Dendritic cell treated with granulocyte-macrophage colony-stimulating factor and Interleukin-4, amounts not matched to agents 40 ng/mL and 50 ng/mL, for 4 days (primary cell): ENCODE measurements at regions not wholly inside any gene's neighbourhood (a gene's known extent, or its start where the extent isn't known, plus 50 kb on each side); places are given as distances from the start of the nearest gene placed in this dataset.
A peak's percentile ranks its signal among the peaks of the same experiment; 100 is the strongest.
"Not testable (repeated sequence)": the region's sequence is repeated elsewhere in the genome, so short reads cannot be mapped to it uniquely, and the experiment has no call there.

Experiments used
- H3K27ac Mint-ChIP-seq: one replicate; pipeline ENCODE4 v1.8.0; 2022; ENCODE audit warnings: mild to moderate bottlenecking, mixed read lengths
- H3K27me3 Mint-ChIP-seq: one replicate; pipeline ENCODE4 v1.8.0; 2022; ENCODE audit warnings: mild to moderate bottlenecking, mixed read lengths
- H3K36me3 Mint-ChIP-seq: one replicate; pipeline ENCODE4 v1.8.0; 2022; ENCODE audit warnings: low read depth, mixed read lengths
- H3K4me1 Mint-ChIP-seq: one replicate; pipeline ENCODE4 v1.8.0; 2022; ENCODE audit warnings: low read depth, mixed read lengths
- H3K4me3 Mint-ChIP-seq: one replicate; pipeline ENCODE4 v1.8.0; 2022; ENCODE audit warnings: mild to moderate bottlenecking, moderate library complexity, mixed read lengths
- H3K9me3 Mint-ChIP-seq: one replicate; pipeline ENCODE4 v1.8.0; 2022; ENCODE audit warnings: mixed read lengths
- intact Hi-C: fragments of 100-400 bp; cut with micrococcal nuclease; formaldehyde crosslinking; loops from one replicate; pipeline ENCODE4 v1.15.0; 2022

DNA sequence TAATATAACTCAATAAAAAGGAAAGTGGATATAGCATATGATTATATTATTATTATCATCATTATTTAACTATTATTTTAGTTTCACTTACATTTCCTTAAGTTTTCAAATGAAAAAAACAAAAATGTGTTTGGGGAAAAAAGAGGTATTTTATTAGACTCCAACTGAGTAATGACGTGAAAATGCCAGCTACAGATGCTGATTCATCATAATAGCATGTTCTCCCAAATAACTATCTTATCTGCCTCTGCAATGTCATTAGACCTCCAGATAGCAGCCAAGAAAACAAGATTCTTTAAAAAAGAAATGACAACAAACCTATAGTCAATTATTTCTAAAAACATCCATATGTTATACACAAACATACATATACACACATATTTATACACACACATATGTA lies 1071.9 kb upstream of the TMPRSS15 start:
- intact Hi-C loops, result no loop called here
- peaks cover 43% of the 10 kb centered on the region for H3K9me3 Mint-ChIP-seq
- H3K27me3 Mint-ChIP-seq, result no peaks in the 10 kb centered on the region
- no peak overlapping the region for H3K27ac Mint-ChIP-seq
- H3K4me1 Mint-ChIP-seq, result no peaks in the 10 kb centered on the region
- H3K4me3 Mint-ChIP-seq, result no peak overlapping the region
- no peaks in the 10 kb centered on the region for H3K36me3 Mint-ChIP-seq

DNA sequence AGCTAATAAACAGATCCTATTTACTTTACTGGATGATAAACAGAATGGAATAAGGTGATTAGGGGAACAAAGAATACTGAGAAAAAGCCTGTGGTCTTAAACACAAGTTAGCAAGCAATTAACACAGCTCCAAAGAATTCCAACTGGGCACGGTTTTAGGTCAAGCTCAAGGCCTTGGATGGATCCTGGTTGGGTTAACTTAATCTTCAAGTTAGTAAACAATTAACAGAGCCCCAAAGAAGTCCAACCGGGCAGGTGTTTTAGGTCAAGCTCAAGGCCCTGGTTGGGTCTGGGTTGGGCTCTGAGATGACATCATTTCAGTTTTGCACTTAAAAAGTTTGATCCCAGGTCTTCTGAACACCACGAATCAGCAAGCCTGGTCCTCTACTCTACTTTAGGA lies 1086.3 kb upstream of the TMPRSS15 start:
- Mint-ChIP-seq H3K9me3 (no peaks in the 10 kb centered on the region), H3K4me3 (no peak overlapping the region), H3K27me3 (no peaks in the 10 kb centered on the region), H3K36me3 (no peaks in the 10 kb centered on the region), H3K27ac (no peak overlapping the region), H3K4me1 (no peaks in the 10 kb centered on the region)
- intact Hi-C loops, result no loop called here

GRCh38 chr21:19490481-19490880 lies 1086.9 kb upstream of the TMPRSS15 start:
- no peak overlapping the region for H3K27ac Mint-ChIP-seq
- H3K9me3 Mint-ChIP-seq, result no peaks in the 10 kb centered on the region
- no peaks in the 10 kb centered on the region for H3K27me3 Mint-ChIP-seq

GRCh38 chr21:19493437-19494241 lies 1090.1 kb upstream of the TMPRSS15 start:
- H3K27me3 Mint-ChIP-seq, H3K36me3 Mint-ChIP-seq, H3K27ac Mint-ChIP-seq, H3K9me3 Mint-ChIP-seq, H3K4me3 Mint-ChIP-seq, H3K4me1 Mint-ChIP-seq, intact Hi-C loops: not testable (repeated sequence)

More at GRCh38 chr21:19490481-19490880, 1086.9 kb upstream of the TMPRSS15 start:
- intact Hi-C loops, result no loop called here
- Mint-ChIP-seq H3K4me3 (no peak overlapping the region), H3K4me1 (no peaks in the 10 kb centered on the region), H3K36me3 (no peaks in the 10 kb centered on the region)

DNA sequence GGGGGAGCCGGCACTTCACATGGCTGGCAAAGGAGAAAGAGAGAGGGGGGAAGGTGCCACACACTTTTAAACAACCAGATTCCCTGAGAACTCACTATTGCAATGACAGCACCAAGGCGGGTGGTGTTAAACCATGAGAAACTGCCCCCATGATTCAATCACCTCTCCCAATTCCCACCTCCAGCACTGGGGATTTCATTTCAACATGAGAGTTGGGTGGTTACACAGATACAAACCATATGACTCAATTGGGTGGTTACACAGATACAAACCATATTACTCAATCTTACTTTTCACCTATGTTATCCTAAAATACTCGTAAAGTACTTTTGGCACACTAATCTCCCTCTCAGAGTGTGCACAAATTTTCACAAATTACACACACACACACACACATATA lies 1097.5 kb upstream of the TMPRSS15 start:
- H3K27me3 Mint-ChIP-seq, result no peaks in the 10 kb centered on the region
- no peaks in the 10 kb centered on the region for H3K9me3 Mint-ChIP-seq
- H3K27ac Mint-ChIP-seq, result no peak overlapping the region
- intact Hi-C loops, result no loop called here
- H3K4me3 Mint-ChIP-seq, result no peak overlapping the region
- no peaks in the 10 kb centered on the region for H3K4me1 Mint-ChIP-seq
- H3K36me3 Mint-ChIP-seq, result no peaks in the 10 kb centered on the region

DNA sequence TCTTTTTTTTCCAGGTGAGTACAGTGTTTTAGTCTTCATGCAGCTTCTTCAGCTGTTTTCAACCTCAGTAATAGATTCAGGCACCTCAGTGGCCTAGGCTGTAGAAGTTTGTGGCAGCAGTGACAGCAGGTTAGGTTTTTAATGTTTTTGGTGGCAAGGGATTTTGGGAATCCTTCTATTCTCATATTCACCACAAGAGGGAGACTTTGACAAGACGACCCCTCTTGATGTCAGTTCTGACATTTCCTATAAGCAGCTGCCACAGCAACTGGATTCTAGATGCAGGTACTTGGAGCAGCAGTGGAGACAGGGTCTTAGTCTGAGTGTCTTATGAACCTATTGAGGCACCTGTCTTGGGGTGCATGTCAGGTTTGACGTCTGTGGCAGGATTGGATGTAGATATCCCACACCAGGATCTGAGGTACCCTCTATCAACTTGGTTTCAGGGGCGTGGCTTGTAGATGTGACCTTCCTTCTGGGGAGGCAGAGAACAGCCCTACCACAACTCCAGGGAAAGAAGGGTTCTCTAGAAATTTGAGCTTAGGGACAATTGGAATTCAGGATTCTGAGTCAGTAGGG lies 1104.2 kb upstream of the TMPRSS15 start:
- Mint-ChIP-seq H3K4me3 (no peak overlapping the region), H3K27ac (no peak overlapping the region), H3K27me3 (no peaks in the 10 kb centered on the region), H3K9me3 (no peaks in the 10 kb centered on the region), H3K4me1 (peaks cover 6% of the 10 kb centered on the region), H3K36me3 (no peaks in the 10 kb centered on the region)
- intact Hi-C loops, result no loop called here

- Mint-ChIP-seq H3K4me3 (peak overlapping the region; percentile 6), H3K27me3 (no peaks in the 10 kb centered on the region), H3K27ac (no peak overlapping the region), H3K36me3 (no peaks in the 10 kb centered on the region), H3K4me1 (peaks cover 6% of the 10 kb centered on the region), H3K9me3 (no peaks in the 10 kb centered on the region)
- intact Hi-C loops, result no loop called here
These were observed 1104.9 kb upstream of the TMPRSS15 start for GRCh38 chr21:19508442-19508841.

DNA sequence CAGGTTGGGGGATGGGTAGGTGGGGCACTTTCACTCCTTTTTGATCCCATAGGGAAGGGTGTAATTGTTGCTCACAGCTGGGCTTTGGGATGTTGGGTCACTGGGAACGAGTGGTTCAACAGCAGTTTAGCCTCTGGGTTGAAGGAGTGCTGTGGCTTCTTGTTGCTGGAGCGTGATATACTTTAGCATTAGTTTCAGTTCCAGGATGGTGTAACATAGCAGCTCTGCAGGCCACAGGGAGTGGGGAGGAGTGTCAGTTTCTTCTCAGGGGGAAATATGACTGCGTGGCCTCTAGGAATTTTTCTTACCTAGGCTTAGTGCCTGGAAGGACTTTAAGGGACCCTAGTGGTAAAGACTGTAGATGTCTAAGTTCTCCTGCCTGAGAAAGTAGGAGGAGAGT lies 1105.3 kb upstream of the TMPRSS15 start:
- no peaks in the 10 kb centered on the region for H3K27me3 Mint-ChIP-seq
- H3K27ac Mint-ChIP-seq, result no peak overlapping the region
- intact Hi-C loops, result no loop called here
- peaks cover 6% of the 10 kb centered on the region for H3K4me1 Mint-ChIP-seq
- H3K4me3 Mint-ChIP-seq, result peak overlapping the region; percentile 6
- H3K36me3 Mint-ChIP-seq, result no peaks in the 10 kb centered on the region
- peaks cover 3% of the 10 kb centered on the region for H3K9me3 Mint-ChIP-seq

DNA sequence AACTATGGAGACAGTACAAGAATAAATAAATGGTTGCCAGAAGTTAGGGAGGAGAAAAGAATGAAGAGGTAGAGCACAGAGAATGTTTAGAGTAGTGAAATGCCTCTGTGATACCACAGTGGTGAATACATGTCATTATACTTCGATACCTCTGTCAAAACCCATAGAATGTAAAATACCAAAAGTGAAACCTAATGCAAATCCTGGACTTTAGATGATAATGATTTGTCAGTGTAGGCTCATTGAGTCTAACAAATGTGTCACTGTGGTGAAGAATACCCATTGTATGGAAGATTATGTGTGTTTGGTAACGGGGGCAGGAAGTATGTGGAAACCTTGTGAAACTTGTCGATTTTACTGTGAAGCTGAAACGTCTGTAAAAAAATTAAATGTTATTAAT lies 1106.5 kb upstream of the TMPRSS15 start:
- no peak overlapping the region for H3K4me3 Mint-ChIP-seq
- H3K27ac Mint-ChIP-seq, result no peak overlapping the region
- intact Hi-C loops, result no loop called here

DNA sequence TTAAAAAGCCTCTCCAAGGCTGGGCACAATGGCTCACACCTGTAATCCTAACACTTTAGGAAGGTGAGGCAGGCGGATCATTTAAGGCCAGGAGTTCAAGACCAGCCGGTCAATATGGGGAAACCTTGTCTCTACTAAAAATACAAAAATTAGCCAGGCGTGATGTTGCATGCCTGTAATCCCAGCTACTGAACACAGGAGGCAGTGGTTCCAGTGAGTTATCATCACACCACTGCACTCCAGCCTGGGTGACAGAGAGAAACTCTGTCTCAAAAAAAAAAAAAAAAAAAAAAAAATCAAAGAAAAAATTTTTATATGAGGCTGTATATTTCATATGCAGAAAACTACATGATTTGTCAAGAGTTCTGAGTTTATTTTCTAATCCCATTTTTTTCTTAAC lies 1107.1 kb upstream of the TMPRSS15 start:
- Mint-ChIP-seq H3K9me3 (peaks cover 16% of the 10 kb centered on the region), H3K36me3 (no peaks in the 10 kb centered on the region), H3K4me1 (peaks cover 6% of the 10 kb centered on the region), H3K4me3 (no peak overlapping the region), H3K27ac (no peak overlapping the region), H3K27me3 (no peaks in the 10 kb centered on the region)
- intact Hi-C loops, result no loop called here

More for the DNA sequence above, 1106.5 kb upstream of the TMPRSS15 start:
- Mint-ChIP-seq H3K9me3 (peaks cover 15% of the 10 kb centered on the region), H3K36me3 (no peaks in the 10 kb centered on the region), H3K4me1 (peaks cover 6% of the 10 kb centered on the region), H3K27me3 (no peaks in the 10 kb centered on the region)

DNA sequence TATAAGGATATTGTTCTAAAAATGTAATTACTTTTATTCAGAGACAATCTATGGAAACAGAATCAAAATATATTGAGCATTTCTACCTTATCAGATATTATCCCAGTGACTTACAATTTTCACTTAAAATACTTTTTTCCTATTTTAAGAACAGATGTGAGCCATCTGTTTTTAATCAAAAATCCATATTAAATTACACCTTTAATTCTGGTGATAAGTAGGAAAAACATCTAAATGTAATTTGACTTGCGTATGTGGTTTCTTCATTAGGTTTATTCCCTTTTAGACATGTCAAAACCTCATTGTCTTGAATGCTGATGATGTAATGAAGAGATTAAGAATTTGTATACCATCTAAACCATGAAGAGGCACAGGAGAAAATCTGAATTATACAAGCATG lies 1118.8 kb upstream of the TMPRSS15 start:
- Mint-ChIP-seq H3K27ac (no peak overlapping the region), H3K9me3 (peaks cover 11% of the 10 kb centered on the region), H3K36me3 (no peaks in the 10 kb centered on the region), H3K27me3 (no peaks in the 10 kb centered on the region), H3K4me1 (no peaks in the 10 kb centered on the region), H3K4me3 (no peak overlapping the region)
- intact Hi-C loops, result no loop called here

- H3K27me3 Mint-ChIP-seq, result no peaks in the 10 kb centered on the region
- no peak overlapping the region for H3K27ac Mint-ChIP-seq
- H3K4me3 Mint-ChIP-seq, result no peak overlapping the region
- no peaks in the 10 kb centered on the region for H3K36me3 Mint-ChIP-seq
- H3K4me1 Mint-ChIP-seq, result no peaks in the 10 kb centered on the region
- intact Hi-C loops, result no loop called here
- peaks cover 11% of the 10 kb centered on the region for H3K9me3 Mint-ChIP-seq
These were observed 1119.5 kb upstream of the TMPRSS15 start for GRCh38 chr21:19523061-19523460.

DNA sequence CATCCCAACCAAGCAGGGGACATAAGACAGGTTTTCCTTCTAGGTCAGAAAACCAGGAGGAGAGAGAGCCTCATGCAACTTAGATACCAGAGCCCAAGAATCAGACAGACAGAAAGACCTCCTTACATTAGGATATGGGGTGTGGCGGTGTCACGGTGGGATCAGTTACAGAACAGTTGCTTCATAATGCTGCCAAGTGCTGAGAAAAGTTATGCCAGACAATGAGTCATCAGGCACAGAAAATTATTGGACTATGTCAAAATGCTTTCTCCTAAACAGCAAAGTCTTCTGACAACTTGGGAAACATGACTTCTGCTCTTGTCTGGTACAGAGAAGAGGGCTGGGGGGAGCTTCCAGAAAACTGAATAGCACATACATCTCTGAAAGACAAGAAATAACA lies 1120.2 kb upstream of the TMPRSS15 start:
- Mint-ChIP-seq H3K4me3 (no peak overlapping the region), H3K27me3 (no peaks in the 10 kb centered on the region), H3K27ac (no peak overlapping the region), H3K4me1 (no peaks in the 10 kb centered on the region), H3K9me3 (peaks cover 11% of the 10 kb centered on the region), H3K36me3 (no peaks in the 10 kb centered on the region)
- intact Hi-C loops, result no loop called here

- Mint-ChIP-seq H3K27me3 (no peaks in the 10 kb centered on the region), H3K4me3 (no peak overlapping the region), H3K4me1 (no peaks in the 10 kb centered on the region), H3K9me3 (peaks cover 3% of the 10 kb centered on the region), H3K27ac (no peak overlapping the region), H3K36me3 (no peaks in the 10 kb centered on the region)
- intact Hi-C loops, result no loop called here
These were observed 1125.4 kb upstream of the TMPRSS15 start for GRCh38 chr21:19529031-19529430.

- Mint-ChIP-seq H3K27me3 (no peaks in the 10 kb centered on the region), H3K9me3 (peaks cover 10% of the 10 kb centered on the region), H3K36me3 (no peaks in the 10 kb centered on the region), H3K4me3 (no peak overlapping the region), H3K27ac (no peak overlapping the region), H3K4me1 (no peaks in the 10 kb centered on the region)
- intact Hi-C loops, result no loop called here
These were observed 1131.8 kb upstream of the TMPRSS15 start for GRCh38 chr21:19535356-19535755.
